WTC11 (cell line): ENCODE measurements at regions not wholly inside any gene's neighbourhood (a gene's known extent, or its start where the extent isn't known, plus 50 kb on each side); places are given as distances from the start of the nearest gene placed in this dataset.

Source experiments
- ATAC-seq: fragments of 200-7000 bp; cut with Tn5 transposase; 2 replicates; pipeline ENCODE4 v1.10.0; 2021; ENCODE audit warnings: mild to moderate bottlenecking, moderate library complexity
- CTCF ChIA-PET: fragments of 300-600 bp; sonication (Branson Sonifier 250); formaldehyde crosslinking; loops from one replicate; lab custom pipeline; 2021; ENCODE audit warnings: antibody characterized with exemption; lab: Charles Lee
- POLR2A ChIA-PET: fragments of 350-600 bp; sonication (Branson Sonifier 250); formaldehyde crosslinking; loops from one replicate; lab custom pipeline; 2021; ENCODE audit warnings: antibody characterized with exemption; lab: Charles Lee
- DNase-seq: peaks from one replicate; pipeline ENCODE4 v3.0.0; 2021; ENCODE audit warnings: low spot score
- H3K27ac Mint-ChIP-seq: 2 replicates; pipeline ENCODE4 v1.8.0; 2021; ENCODE audit warnings: mixed read lengths
- H3K27me3 Mint-ChIP-seq: 2 replicates; pipeline ENCODE4 v1.8.0; 2021; ENCODE audit warnings: low read depth, mild to moderate bottlenecking, moderate library complexity, mixed read lengths
- H3K36me3 Mint-ChIP-seq: 2 replicates; pipeline ENCODE4 v1.8.0; 2021; ENCODE audit warnings: mixed read lengths
- H3K4me1 Mint-ChIP-seq: 2 replicates; pipeline ENCODE4 v1.8.0; 2022; ENCODE audit warnings: mixed read lengths
- H3K4me3 Mint-ChIP-seq: 2 replicates; pipeline ENCODE4 v1.8.0; 2021; ENCODE audit warnings: mild to moderate bottlenecking, moderate library complexity, mixed read lengths
- H3K9me3 Mint-ChIP-seq: 2 replicates; pipeline ENCODE4 v1.8.0; 2021; ENCODE audit warnings: mixed read lengths
- EMX1 ChIP-seq: fragments of 250-450 bp; sonication (Bioruptor Pico); IDR thresholded peaks from 2 replicates; pipeline ENCODE4 v1.8.0; 2021; ENCODE audit warnings: mild to moderate bottlenecking
- ESRRA ChIP-seq: sonication (generic); formaldehyde crosslinking; IDR thresholded peaks from 2 replicates; pipeline ENCODE4 v1.8.1; 2022; ENCODE audit warnings: mild to moderate bottlenecking, missing genetic modification reagents, borderline replicate concordance
- JUN ChIP-seq: sonication (generic); formaldehyde crosslinking; IDR thresholded peaks from 2 replicates; pipeline ENCODE4 v1.8.0; 2023; ENCODE audit warnings: mild to moderate bottlenecking, missing genetic modification reagents
- NR3C1 ChIP-seq: sonication (generic); formaldehyde crosslinking; conservative IDR thresholded peaks from 2 replicates; pipeline ENCODE4 v1.8.1; 2023; ENCODE audit warnings: low read depth, mild to moderate bottlenecking, missing genetic modification reagents
- OVOL2 ChIP-seq: fragments of 250-450 bp; sonication (Bioruptor Pico); IDR thresholded peaks from 2 replicates; pipeline ENCODE4 v1.9.0; 2021; ENCODE audit warnings: mild to moderate bottlenecking, borderline replicate concordance
- PRRX2 ChIP-seq: fragments of 250-450 bp; sonication (Bioruptor Pico); IDR thresholded peaks from 2 replicates; pipeline ENCODE4 v1.8.0; 2021; ENCODE audit warnings: mild to moderate bottlenecking
- ZNF121 ChIP-seq: sonication (generic); formaldehyde crosslinking; IDR thresholded peaks from 2 replicates; pipeline ENCODE4 v1.8.0; 2023; ENCODE audit warnings: missing genetic modification reagents
- ZNF317 ChIP-seq: sonication (generic); formaldehyde crosslinking; IDR thresholded peaks from 2 replicates; pipeline ENCODE4 v1.8.1; 2023; ENCODE audit warnings: low read depth, mild to moderate bottlenecking, moderate library complexity, missing genetic modification reagents, borderline replicate concordance
- TF ChIP-seq, protein P1 (sequence below): fragments of 250-450 bp; sonication (Bioruptor Pico); IDR thresholded peaks from 2 replicates; pipeline ENCODE4 v2.1.2; 2022; ENCODE audit warnings: mild to moderate bottlenecking, moderate library complexity
- TF ChIP-seq, protein P2 (sequence below): sonication (generic); formaldehyde crosslinking; IDR thresholded peaks from 2 replicates; pipeline ENCODE4 v1.8.0; 2022; ENCODE audit warnings: mild to moderate bottlenecking, missing genetic modification reagents
- TF ChIP-seq, protein P3 (sequence below): fragments of 250-450 bp; sonication (Bioruptor Pico); conservative IDR thresholded peaks from 2 replicates; pipeline ENCODE4 v1.9.0; 2021; ENCODE audit warnings: mild to moderate bottlenecking
- TF ChIP-seq, protein P4 (sequence below): sonication (generic); formaldehyde crosslinking; IDR thresholded peaks from 2 replicates; pipeline ENCODE4 v1.8.1; 2023; ENCODE audit warnings: mild to moderate bottlenecking, missing genetic modification reagents, moderate library complexity
- TF ChIP-seq, protein P5 (sequence below): fragments of 250-450 bp; sonication (Bioruptor Pico); IDR thresholded peaks from 2 replicates; pipeline ENCODE4 v1.9.0; 2021; ENCODE audit warnings: mild to moderate bottlenecking, borderline replicate concordance
- TF ChIP-seq, protein P6 (sequence below): sonication (generic); formaldehyde crosslinking; IDR thresholded peaks from 2 replicates; pipeline ENCODE4 v1.8.1; 2023; ENCODE audit warnings: mild to moderate bottlenecking, missing genetic modification reagents, borderline replicate concordance
- TF ChIP-seq, protein P7 (sequence below): fragments of 250-450 bp; sonication (Bioruptor Pico); IDR thresholded peaks from 2 replicates; pipeline ENCODE4 v1.9.0; 2021; ENCODE audit warnings: mild to moderate bottlenecking

DNA sequence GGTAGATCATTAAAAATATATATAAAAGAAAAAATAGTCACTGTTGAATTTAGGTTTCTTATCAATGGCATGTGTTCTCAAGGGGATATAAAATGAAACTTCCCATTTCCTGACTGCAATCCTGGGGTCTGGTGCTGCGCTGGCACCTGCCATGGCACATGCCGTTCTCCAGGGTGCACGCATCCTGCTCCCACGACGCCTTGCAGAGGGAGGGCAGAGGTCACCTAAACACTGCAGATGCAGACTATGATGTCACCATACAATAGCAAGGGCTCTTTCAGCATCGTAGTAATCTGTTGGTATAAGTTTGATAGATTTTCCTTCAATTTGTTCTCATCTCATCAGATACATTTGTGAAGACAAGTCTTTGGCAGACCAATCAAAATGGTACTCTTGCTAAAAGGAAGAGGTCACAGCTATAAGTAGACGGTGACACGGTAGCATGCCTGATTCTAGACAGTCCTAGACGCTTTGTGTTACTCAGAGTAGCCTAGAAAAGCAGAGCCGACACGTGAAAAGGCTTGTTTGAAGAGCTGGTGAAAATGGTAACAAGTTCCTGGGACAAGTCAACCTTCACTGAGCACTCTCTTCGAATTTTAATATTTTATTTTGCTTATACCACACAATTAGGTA, 761.4 kb downstream of the DCDC2C start:
- POLR2A ChIA-PET, result no interaction called here
- H3K36me3 Mint-ChIP-seq, result peaks cover 54% of the 10 kb centered on the region
- no peak overlapping the region for H3K27ac Mint-ChIP-seq
- H3K9me3 Mint-ChIP-seq, result peaks cover 72% of the 10 kb centered on the region
- H3K27me3 Mint-ChIP-seq, result peaks cover 2% of the 10 kb centered on the region; the same call in 1 of the 2 replicates
- DNase-seq (no peak), ATAC-seq (no peak)
- CTCF ChIA-PET, result no interaction called here
- H3K4me3 Mint-ChIP-seq, result no peak overlapping the region
- TF ChIP-seq, protein P1, sequence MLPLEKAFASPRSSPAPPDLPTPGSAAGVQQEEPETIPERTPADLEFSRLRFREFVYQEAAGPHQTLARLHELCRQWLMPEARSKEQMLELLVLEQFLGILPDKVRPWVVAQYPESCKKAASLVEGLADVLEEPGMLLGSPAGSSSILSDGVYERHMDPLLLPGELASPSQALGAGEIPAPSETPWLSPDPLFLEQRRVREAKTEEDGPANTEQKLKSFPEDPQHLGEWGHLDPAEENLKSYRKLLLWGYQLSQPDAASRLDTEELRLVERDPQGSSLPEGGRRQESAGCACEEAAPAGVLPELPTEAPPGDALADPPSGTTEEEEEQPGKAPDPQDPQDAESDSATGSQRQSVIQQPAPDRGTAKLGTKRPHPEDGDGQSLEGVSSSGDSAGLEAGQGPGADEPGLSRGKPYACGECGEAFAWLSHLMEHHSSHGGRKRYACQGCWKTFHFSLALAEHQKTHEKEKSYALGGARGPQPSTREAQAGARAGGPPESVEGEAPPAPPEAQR (CRISPR knock-in tag), result no peak
- no peaks in the 10 kb centered on the region for H3K4me1 Mint-ChIP-seq

DNA sequence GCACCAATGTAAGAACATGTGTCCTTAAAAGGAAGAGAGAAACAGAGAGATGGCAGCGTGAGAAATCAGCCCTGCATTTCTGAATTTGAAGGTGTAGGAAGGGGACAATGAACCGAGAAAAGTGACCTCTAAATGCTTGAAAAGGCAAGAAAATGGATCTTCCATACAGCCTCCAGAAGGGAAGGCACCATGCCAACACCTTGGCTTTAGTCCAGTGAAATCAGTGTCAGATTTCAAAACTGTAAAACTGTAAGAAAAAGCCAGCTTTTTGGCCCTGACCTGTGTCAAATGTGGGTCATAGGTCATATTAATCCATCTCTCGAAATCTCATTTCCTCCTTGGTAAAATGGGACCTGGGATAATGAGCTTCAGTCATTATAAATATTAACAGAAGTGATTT, 762.3 kb downstream of the DCDC2C start:
- CTCF ChIA-PET, result no interaction called here
- Mint-ChIP-seq H3K4me3 (no peak overlapping the region), H3K27ac (no peak overlapping the region), H3K4me1 (no peaks in the 10 kb centered on the region), H3K36me3 (peaks cover 52% of the 10 kb centered on the region), H3K27me3 (peaks cover 2% of the 10 kb centered on the region; the same call in 1 of the 2 replicates), H3K9me3 (peaks cover 66% of the 10 kb centered on the region)
- DNase-seq, result no peak
- POLR2A ChIA-PET, result no interaction called here
- no peak for ATAC-seq
- TF ChIP-seq, protein P2, sequence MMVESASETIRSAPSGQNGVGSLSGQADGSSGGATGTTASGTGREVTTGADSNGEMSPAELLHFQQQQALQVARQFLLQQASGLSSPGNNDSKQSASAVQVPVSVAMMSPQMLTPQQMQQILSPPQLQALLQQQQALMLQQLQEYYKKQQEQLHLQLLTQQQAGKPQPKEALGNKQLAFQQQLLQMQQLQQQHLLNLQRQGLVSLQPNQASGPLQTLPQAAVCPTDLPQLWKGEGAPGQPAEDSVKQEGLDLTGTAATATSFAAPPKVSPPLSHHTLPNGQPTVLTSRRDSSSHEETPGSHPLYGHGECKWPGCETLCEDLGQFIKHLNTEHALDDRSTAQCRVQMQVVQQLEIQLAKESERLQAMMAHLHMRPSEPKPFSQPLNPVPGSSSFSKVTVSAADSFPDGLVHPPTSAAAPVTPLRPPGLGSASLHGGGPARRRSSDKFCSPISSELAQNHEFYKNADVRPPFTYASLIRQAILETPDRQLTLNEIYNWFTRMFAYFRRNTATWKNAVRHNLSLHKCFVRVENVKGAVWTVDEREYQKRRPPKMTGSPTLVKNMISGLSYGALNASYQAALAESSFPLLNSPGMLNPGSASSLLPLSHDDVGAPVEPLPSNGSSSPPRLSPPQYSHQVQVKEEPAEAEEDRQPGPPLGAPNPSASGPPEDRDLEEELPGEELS, result no peak
- TF ChIP-seq JUN (CRISPR knock-in tag) (no peak), ZNF317 (CRISPR knock-in tag) (no peak), EMX1 (CRISPR knock-in tag) (no peak), NR3C1 (no peak), OVOL2 (CRISPR knock-in tag) (no peak), ESRRA (no peak), PRRX2 (CRISPR knock-in tag) (no peak), ZNF121 (CRISPR knock-in tag) (no peak)
- TF ChIP-seq, protein P3, sequence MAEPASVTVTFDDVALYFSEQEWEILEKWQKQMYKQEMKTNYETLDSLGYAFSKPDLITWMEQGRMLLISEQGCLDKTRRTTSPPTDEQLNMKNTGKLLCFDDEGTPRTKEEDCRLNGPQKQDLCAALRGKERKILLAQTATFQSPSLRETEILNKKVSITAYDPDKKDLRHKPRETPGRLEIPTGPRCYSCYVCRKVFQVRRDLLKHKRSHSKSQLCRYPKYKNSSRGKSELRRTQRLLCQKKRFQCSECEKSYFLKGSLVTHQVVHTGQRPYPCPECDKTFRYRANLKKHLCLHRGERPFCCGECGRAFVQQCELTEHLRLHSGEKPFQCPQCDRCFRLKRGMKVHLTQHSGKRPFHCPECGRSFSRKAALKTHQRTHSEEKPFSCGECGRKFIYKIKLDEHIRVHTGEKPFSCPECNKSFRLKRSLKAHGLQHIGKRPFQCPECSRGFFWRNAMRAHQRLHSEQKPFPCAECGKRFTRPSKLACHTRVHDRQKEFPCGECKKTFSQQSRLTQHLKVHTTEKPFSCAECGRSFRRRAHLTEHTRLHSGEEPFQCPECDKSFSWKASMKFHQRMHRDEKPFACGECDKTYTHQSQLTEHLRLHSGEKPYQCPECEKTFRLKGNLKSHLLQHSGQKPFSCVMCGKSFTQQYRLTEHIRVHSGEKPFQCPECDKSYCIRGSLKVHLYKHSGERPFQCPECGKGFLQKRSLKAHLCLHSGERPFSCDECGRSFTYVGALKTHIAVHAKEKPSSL (CRISPR knock-in tag), result no peak
- TF ChIP-seq, protein P4, sequence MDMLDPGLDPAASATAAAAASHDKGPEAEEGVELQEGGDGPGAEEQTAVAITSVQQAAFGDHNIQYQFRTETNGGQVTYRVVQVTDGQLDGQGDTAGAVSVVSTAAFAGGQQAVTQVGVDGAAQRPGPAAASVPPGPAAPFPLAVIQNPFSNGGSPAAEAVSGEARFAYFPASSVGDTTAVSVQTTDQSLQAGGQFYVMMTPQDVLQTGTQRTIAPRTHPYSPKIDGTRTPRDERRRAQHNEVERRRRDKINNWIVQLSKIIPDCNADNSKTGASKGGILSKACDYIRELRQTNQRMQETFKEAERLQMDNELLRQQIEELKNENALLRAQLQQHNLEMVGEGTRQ (CRISPR knock-in tag), result no peak
- TF ChIP-seq, protein P5, sequence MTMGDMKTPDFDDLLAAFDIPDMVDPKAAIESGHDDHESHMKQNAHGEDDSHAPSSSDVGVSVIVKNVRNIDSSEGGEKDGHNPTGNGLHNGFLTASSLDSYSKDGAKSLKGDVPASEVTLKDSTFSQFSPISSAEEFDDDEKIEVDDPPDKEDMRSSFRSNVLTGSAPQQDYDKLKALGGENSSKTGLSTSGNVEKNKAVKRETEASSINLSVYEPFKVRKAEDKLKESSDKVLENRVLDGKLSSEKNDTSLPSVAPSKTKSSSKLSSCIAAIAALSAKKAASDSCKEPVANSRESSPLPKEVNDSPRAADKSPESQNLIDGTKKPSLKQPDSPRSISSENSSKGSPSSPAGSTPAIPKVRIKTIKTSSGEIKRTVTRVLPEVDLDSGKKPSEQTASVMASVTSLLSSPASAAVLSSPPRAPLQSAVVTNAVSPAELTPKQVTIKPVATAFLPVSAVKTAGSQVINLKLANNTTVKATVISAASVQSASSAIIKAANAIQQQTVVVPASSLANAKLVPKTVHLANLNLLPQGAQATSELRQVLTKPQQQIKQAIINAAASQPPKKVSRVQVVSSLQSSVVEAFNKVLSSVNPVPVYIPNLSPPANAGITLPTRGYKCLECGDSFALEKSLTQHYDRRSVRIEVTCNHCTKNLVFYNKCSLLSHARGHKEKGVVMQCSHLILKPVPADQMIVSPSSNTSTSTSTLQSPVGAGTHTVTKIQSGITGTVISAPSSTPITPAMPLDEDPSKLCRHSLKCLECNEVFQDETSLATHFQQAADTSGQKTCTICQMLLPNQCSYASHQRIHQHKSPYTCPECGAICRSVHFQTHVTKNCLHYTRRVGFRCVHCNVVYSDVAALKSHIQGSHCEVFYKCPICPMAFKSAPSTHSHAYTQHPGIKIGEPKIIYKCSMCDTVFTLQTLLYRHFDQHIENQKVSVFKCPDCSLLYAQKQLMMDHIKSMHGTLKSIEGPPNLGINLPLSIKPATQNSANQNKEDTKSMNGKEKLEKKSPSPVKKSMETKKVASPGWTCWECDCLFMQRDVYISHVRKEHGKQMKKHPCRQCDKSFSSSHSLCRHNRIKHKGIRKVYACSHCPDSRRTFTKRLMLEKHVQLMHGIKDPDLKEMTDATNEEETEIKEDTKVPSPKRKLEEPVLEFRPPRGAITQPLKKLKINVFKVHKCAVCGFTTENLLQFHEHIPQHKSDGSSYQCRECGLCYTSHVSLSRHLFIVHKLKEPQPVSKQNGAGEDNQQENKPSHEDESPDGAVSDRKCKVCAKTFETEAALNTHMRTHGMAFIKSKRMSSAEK (CRISPR knock-in tag), result no peak
- TF ChIP-seq, protein P6, sequence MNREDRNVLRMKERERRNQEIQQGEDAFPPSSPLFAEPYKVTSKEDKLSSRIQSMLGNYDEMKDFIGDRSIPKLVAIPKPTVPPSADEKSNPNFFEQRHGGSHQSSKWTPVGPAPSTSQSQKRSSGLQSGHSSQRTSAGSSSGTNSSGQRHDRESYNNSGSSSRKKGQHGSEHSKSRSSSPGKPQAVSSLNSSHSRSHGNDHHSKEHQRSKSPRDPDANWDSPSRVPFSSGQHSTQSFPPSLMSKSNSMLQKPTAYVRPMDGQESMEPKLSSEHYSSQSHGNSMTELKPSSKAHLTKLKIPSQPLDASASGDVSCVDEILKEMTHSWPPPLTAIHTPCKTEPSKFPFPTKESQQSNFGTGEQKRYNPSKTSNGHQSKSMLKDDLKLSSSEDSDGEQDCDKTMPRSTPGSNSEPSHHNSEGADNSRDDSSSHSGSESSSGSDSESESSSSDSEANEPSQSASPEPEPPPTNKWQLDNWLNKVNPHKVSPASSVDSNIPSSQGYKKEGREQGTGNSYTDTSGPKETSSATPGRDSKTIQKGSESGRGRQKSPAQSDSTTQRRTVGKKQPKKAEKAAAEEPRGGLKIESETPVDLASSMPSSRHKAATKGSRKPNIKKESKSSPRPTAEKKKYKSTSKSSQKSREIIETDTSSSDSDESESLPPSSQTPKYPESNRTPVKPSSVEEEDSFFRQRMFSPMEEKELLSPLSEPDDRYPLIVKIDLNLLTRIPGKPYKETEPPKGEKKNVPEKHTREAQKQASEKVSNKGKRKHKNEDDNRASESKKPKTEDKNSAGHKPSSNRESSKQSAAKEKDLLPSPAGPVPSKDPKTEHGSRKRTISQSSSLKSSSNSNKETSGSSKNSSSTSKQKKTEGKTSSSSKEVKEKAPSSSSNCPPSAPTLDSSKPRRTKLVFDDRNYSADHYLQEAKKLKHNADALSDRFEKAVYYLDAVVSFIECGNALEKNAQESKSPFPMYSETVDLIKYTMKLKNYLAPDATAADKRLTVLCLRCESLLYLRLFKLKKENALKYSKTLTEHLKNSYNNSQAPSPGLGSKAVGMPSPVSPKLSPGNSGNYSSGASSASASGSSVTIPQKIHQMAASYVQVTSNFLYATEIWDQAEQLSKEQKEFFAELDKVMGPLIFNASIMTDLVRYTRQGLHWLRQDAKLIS, result no peak
- TF ChIP-seq, protein P7, sequence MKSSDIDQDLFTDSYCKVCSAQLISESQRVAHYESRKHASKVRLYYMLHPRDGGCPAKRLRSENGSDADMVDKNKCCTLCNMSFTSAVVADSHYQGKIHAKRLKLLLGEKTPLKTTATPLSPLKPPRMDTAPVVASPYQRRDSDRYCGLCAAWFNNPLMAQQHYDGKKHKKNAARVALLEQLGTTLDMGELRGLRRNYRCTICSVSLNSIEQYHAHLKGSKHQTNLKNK, result no peak
